ENCODE measurements at regions not wholly inside any gene's neighbourhood (a gene's known extent, or its start where the extent isn't known, plus 50 kb on each side); places are given as distances from the start of the nearest gene placed in this dataset.

DNA sequence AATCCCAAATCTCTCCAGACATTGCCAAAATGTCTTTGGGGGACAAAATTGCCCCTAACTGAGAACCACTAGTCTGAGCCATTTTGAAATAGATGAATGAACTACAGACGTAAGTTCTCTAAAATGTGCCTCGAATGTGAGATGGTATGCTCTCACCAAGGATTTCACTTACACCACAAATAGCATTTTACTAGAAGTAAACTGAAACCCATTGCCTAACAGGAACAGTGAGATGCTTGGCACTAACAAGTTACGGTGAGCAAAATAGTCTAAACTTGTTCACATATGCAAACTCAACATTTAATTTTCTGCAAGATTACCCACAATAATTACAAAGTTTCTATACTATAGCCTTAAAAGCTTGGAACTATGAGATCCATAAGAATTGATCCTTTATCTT lies 343.6 kb upstream of the ESRRG start:
- ChIA-PET CTCF (no interaction called here), POLR2A (ENCODE audit: unreplicated experiment) (no interaction called here)
- in situ Hi-C loops (cut with MboI; ENCODE audit: low sequenced_read_pairs) = no loop called here
- Histone ChIP-seq H2BK15ac (ENCODE audit: low read depth, low read length) (no peak overlapping the region), H3K79me1 (ENCODE audit: low read depth in 1 of 2, low read length in 2 of 2) (no peaks in the 10 kb centered on the region), H4K20me1 (ENCODE audit: insufficient read depth, low read length) (no peaks in the 10 kb centered on the region), H3K27ac (ENCODE audit: insufficient read depth, low read length) (no peak overlapping the region), H3K4ac (ENCODE audit: low read depth, low read length) (no peak overlapping the region), H3K18ac (ENCODE audit: low read depth, low read length) (no peak overlapping the region), H3K9ac (ENCODE audit: low read depth, low read length) (no peak overlapping the region), H3K23ac (ENCODE audit: low read depth, low read length) (no peak overlapping the region), H2BK20ac (ENCODE audit: low read depth, low read length) (no peak overlapping the region), H4K91ac (ENCODE audit: insufficient read depth, low read depth, low read length) (no peak overlapping the region), H3K4me3 (ENCODE audit: insufficient read depth, low read depth, low read length) (no peak overlapping the region), H2BK120ac (ENCODE audit: low read depth, low read length) (no peak overlapping the region), H4K8ac (ENCODE audit: low read depth in 2 of 2, low read length in 2 of 2) (no peak overlapping the region), H3K56ac (ENCODE audit: extremely low read depth, insufficient read depth, low read length) (no peak overlapping the region), H3K14ac (replicated peaks; ENCODE audit: low read depth, low read length) (no peak overlapping the region), H2AK9ac (replicated peaks; ENCODE audit: low read depth, low read length, poor library complexity) (no peak overlapping the region), H3K4me1 (ENCODE audit: control insufficient read depth, insufficient read depth, low read length) (no peaks in the 10 kb centered on the region), H2AK5ac (ENCODE audit: low read depth, low read length) (no peak overlapping the region), H3K9me1 (ENCODE audit: insufficient read depth, low read length) (no peaks in the 10 kb centered on the region), H3K4me2 (ENCODE audit: low read depth, low read length) (no peak overlapping the region), H3K27me3 (ENCODE audit: control insufficient read depth, insufficient read depth, low read length) (no peaks in the 10 kb centered on the region), H3K36me3 (ENCODE audit: control insufficient read depth, insufficient read depth, low read length) (no peaks in the 10 kb centered on the region), H4K5ac (ENCODE audit: low read depth, low read length) (no peak overlapping the region), H3K9me3 (ENCODE audit: control insufficient read depth, insufficient read depth, low read length) (no peaks in the 10 kb centered on the region), H2AFZ (replicated peaks; ENCODE audit: low read length, poor library complexity) (no peak overlapping the region), H2BK5ac (ENCODE audit: low read depth, low read length, poor library complexity, severe bottlenecking) (no peak overlapping the region)
- intact Hi-C loops (cut with micrococcal nuclease) = no loop called here
- WGBS, 2 experiments (ENCODE audit: extremely low coverage in 2 of 2, insufficient read length in 1 of 2) = no CpG with 5 or more reads among the region's 3 CpGs
- BruUV-seq (replicated peaks) = no TSS peak
- dilution Hi-C loops (cut with HindIII; ENCODE audit: low sequenced_read_pairs, unreplicated experiment) = no loop called here
- ATAC-seq (ENCODE audit: low read depth) (no peak), DNase-seq (no peak)
- TF ChIP-seq FOS (IDR thresholded peaks at IDR 0.05; ENCODE audit: low read depth, low read length) (no peak), RCOR1 (IDR thresholded peaks at IDR 0.05; ENCODE audit: insufficient replicate concordance, low read length) (no peak)
- TF ChIP-seq, protein P1, sequence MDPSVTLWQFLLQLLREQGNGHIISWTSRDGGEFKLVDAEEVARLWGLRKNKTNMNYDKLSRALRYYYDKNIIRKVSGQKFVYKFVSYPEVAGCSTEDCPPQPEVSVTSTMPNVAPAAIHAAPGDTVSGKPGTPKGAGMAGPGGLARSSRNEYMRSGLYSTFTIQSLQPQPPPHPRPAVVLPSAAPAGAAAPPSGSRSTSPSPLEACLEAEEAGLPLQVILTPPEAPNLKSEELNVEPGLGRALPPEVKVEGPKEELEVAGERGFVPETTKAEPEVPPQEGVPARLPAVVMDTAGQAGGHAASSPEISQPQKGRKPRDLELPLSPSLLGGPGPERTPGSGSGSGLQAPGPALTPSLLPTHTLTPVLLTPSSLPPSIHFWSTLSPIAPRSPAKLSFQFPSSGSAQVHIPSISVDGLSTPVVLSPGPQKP (IDR thresholded peaks at IDR 0.05; ENCODE audit: borderline replicate concordance, low read depth, low read length) = no peak

Data from IMR-90 (cell line).